Neuronal stem cell (in vitro differentiated cells): ENCODE measurements at regions not wholly inside any gene's neighbourhood (a gene's known extent, or its start where the extent isn't known, plus 50 kb on each side); places are given as distances from the start of the nearest gene placed in this dataset.
A peak's percentile ranks its signal among the peaks of the same experiment; 100 is the strongest.

Experiments
- DNase-seq: peaks from one replicate; pipeline ENCODE4 v3.0.0-alpha.2; 2013; ENCODE audit warnings: low spot score
- H2AFZ ChIP-seq: one replicate; pipeline ENCODE4 v1.6.1; 2013; ENCODE audit warnings: mild to moderate bottlenecking, low read length, inconsistent platforms
- H2AK5ac ChIP-seq: 2 replicates; pipeline ENCODE4 v1.6.1; 2013; ENCODE audit warnings: low read depth, mild to moderate bottlenecking, inconsistent platforms, low read length, moderate library complexity, mixed read lengths
- H2BK120ac ChIP-seq: 2 replicates; pipeline ENCODE4 v1.6.1; 2013; ENCODE audit warnings: low read depth, mild to moderate bottlenecking, inconsistent platforms, low read length, moderate library complexity, mixed read lengths
- H2BK12ac ChIP-seq: one replicate; pipeline ENCODE4 v1.6.1; 2013; ENCODE audit warnings: low read length, inconsistent platforms
- H2BK15ac ChIP-seq: 2 replicates; pipeline ENCODE4 v1.6.1; 2013; ENCODE audit warnings: mild to moderate bottlenecking, low read length, inconsistent platforms, mixed read lengths
- H2BK5ac ChIP-seq: one replicate; pipeline ENCODE4 v1.6.1; 2013; ENCODE audit warnings: inconsistent platforms, mild to moderate bottlenecking, low read length, moderate library complexity
- H3K14ac ChIP-seq: one replicate; pipeline ENCODE4 v1.6.1; 2013; ENCODE audit warnings: low read length, inconsistent platforms
- H3K18ac ChIP-seq: 2 replicates; pipeline ENCODE4 v1.6.1; 2013; ENCODE audit warnings: low read length, inconsistent platforms
- H3K23ac ChIP-seq: 2 replicates; pipeline ENCODE4 v1.6.1; 2013; ENCODE audit warnings: low read depth, mild to moderate bottlenecking, mixed read lengths, low read length, inconsistent platforms; ENCODE audit not compliant: poor library complexity
- H3K27ac ChIP-seq: replicated peaks from 3 replicates; pipeline ENCODE4 v1.5.1; 2013; ENCODE audit warnings: low read length, inconsistent platforms
- H3K27me3 ChIP-seq, 3 experiments: 2 replicates each; pipeline ENCODE4 v1.6.1; 2013; ENCODE audit warnings: low read length in 3 of 3, mild to moderate bottlenecking in 2 of 3, inconsistent platforms in 1 of 3, low read depth in 1 of 3, mixed read lengths in 1 of 3, moderate library complexity in 1 of 3; ENCODE audit not compliant: control insufficient read depth in 3 of 3, insufficient read depth in 3 of 3
- H3K36me3 ChIP-seq, 2 donors: replicated peaks in 1 of 2; 2 replicates each; pipeline ENCODE4 v1.6.1; 2013; ENCODE audit warnings: low read length in 2 of 2; ENCODE audit not compliant: control insufficient read depth in 2 of 2, insufficient read depth in 2 of 2
- H3K4ac ChIP-seq: 2 replicates; pipeline ENCODE4 v1.6.1; 2013; ENCODE audit warnings: inconsistent platforms, mild to moderate bottlenecking, low read length, moderate library complexity
- H3K4me1 ChIP-seq, 2 donors: 1 replicate in 1 of 2; 2 replicates in 1 of 2; pipeline ENCODE4 v1.6.1; 2013; ENCODE audit warnings: low read length in 2 of 2, low read depth in 1 of 2; ENCODE audit not compliant: control insufficient read depth in 2 of 2, insufficient read depth in 1 of 2
- H3K4me2 ChIP-seq: one replicate; pipeline ENCODE4 v1.6.1; 2013; ENCODE audit warnings: mild to moderate bottlenecking, low read length, inconsistent platforms; ENCODE audit not compliant: insufficient read depth, poor library complexity, severe bottlenecking
- H3K4me3 ChIP-seq, 2 donors: 2 replicates each; pipeline ENCODE4 v1.5.1; 2013; ENCODE audit warnings: low read length in 2 of 2, mild to moderate bottlenecking in 2 of 2, inconsistent platforms in 1 of 2, moderate library complexity in 1 of 2
- H3K79me1 ChIP-seq: one replicate; pipeline ENCODE4 v1.6.1; 2013; ENCODE audit warnings: low read depth, mild to moderate bottlenecking, inconsistent platforms, low read length, moderate library complexity
- H3K9ac ChIP-seq: one replicate; pipeline ENCODE4 v1.6.1; 2013; ENCODE audit warnings: mild to moderate bottlenecking, low read depth, low read length, inconsistent platforms; ENCODE audit not compliant: poor library complexity
- H3K9me3 ChIP-seq, 2 donors: replicated peaks in 1 of 2; 2 replicates each; pipeline versions ENCODE3 to v1.6.1; 2013; ENCODE audit warnings: low read length in 2 of 2, mild to moderate bottlenecking in 2 of 2, inconsistent platforms in 1 of 2, low read depth in 1 of 2, mixed read lengths in 1 of 2, moderate library complexity in 1 of 2; ENCODE audit not compliant: control insufficient read depth in 2 of 2, insufficient read depth in 1 of 2
- H4K8ac ChIP-seq: one replicate; pipeline ENCODE4 v1.6.1; 2013; ENCODE audit warnings: low read depth, mild to moderate bottlenecking, inconsistent platforms, low read length, moderate library complexity
- H4K91ac ChIP-seq: one replicate; pipeline ENCODE4 v1.6.1; 2013; ENCODE audit warnings: low read length, low read depth, mild to moderate bottlenecking, inconsistent platforms; ENCODE audit not compliant: poor library complexity
- WGBS, 2 donors: extraction: QIAGEN DNeasy Blood & Tissue Kit; methylation state at CpG; one replicate each; pipeline ENCODE4 v1.1.7; 2013; ENCODE audit warnings: missing lambda C conversion rate in 2 of 2, mixed read lengths in 1 of 2; ENCODE audit not compliant: insufficient read length in 2 of 2, insufficient replicate concordance in 1 of 2; ENCODE audit errors: extremely low coverage in 2 of 2; 5-methylcytosine and 5-hydroxymethylcytosine counted together

- no CpG with 5 or more reads among the region's 4 CpGs for WGBS, 2 donors
- Histone ChIP-seq H3K23ac (no peak overlapping the region), H3K18ac (no peak overlapping the region), H3K14ac (no peak overlapping the region), H3K4me2 (no peak overlapping the region), H3K27ac (no peak overlapping the region), H2BK12ac (no peak overlapping the region), H3K4ac (no peak overlapping the region), H3K9ac (no peak overlapping the region), H4K91ac (no peak overlapping the region), H3K9me3 (no peaks in the 10 kb centered on the region), H2BK5ac (no peak overlapping the region), H3K4me1 (peaks cover 6 to 9% of the 10 kb centered on the region in 2 donors), H2AFZ (peak overlapping the region; percentile 91), H2AK5ac (no peak overlapping the region), H2BK120ac (no peak overlapping the region), H3K79me1 (no peaks in the 10 kb centered on the region), H4K8ac (no peak overlapping the region), H3K36me3 (no peaks in the 10 kb centered on the region), H3K4me3 (no peak overlapping the region), H2BK15ac (no peak overlapping the region), H3K27me3 (no peaks in the 10 kb centered on the region)
- no peak for DNase-seq
Observed at GRCh38 chr4:63729519-63729918, 679.7 kb downstream of the TECRL start.

- Histone ChIP-seq H3K23ac (no peak overlapping the region), H4K8ac (no peak overlapping the region), H2BK15ac (no peak overlapping the region), H3K9me3 (no peaks in the 10 kb centered on the region), H3K4me2 (no peak overlapping the region), H3K36me3 (no peaks in the 10 kb centered on the region), H3K4me3 (no peak overlapping the region), H2AFZ (peak overlapping the region; percentile 91), H3K27me3 (no peaks in the 10 kb centered on the region), H3K4me1 (peaks cover 6 to 9% of the 10 kb centered on the region in 2 donors), H2AK5ac (no peak overlapping the region), H2BK5ac (no peak overlapping the region), H3K79me1 (no peaks in the 10 kb centered on the region), H3K4ac (no peak overlapping the region), H3K27ac (peak overlapping the region; percentile 82), H2BK12ac (no peak overlapping the region), H2BK120ac (no peak overlapping the region), H4K91ac (peak overlapping the region; percentile 49), H3K9ac (no peak overlapping the region), H3K14ac (no peak overlapping the region), H3K18ac (peak overlapping the region; percentile 76)
- peak; percentile 15 for DNase-seq
- no CpG with 5 or more reads among the region's 3 CpGs for WGBS, 2 donors
Observed at GRCh38 chr4:63728480-63729177, 680.6 kb downstream of the TECRL start.

- peak; percentile 3 for DNase-seq
- no peak overlapping the region for H3K4me2 ChIP-seq
- no peaks in the 10 kb centered on the region for H3K4me1 ChIP-seq
- H2AK5ac ChIP-seq: no peak overlapping the region
- no peak overlapping the region for H3K9ac ChIP-seq
- no peak overlapping the region for H3K18ac ChIP-seq
- H3K9me3 ChIP-seq: no peaks in the 10 kb centered on the region
- H3K27me3 ChIP-seq: no peaks in the 10 kb centered on the region
- no peak overlapping the region for H4K91ac ChIP-seq
- H2BK120ac ChIP-seq: no peak overlapping the region
- WGBS, 2 donors: no CpG with 5 or more reads among the region's 2 CpGs
- no peak overlapping the region for H3K23ac ChIP-seq
- H3K36me3 ChIP-seq: no peaks in the 10 kb centered on the region
- H3K4me3 ChIP-seq: no peak overlapping the region
- H2BK5ac ChIP-seq: no peak overlapping the region
- H2AFZ ChIP-seq: no peak overlapping the region
- H3K4ac ChIP-seq: no peak overlapping the region
- H3K79me1 ChIP-seq: no peaks in the 10 kb centered on the region
- no peak overlapping the region for H2BK15ac ChIP-seq
- H2BK12ac ChIP-seq: no peak overlapping the region
- no peak overlapping the region for H3K27ac ChIP-seq
- no peak overlapping the region for H3K14ac ChIP-seq
- no peak overlapping the region for H4K8ac ChIP-seq
Observed at GRCh38 chr4:63717384-63717783, 691.9 kb downstream of the TECRL start.

GRCh38 chr4:63708661-63709060 lies 700.6 kb downstream of the TECRL start:
- Histone ChIP-seq H2BK120ac (no peak overlapping the region), H3K79me1 (no peaks in the 10 kb centered on the region), H3K9me3 (no peaks in the 10 kb centered on the region), H4K91ac (no peak overlapping the region), H3K27ac (no peak overlapping the region), H3K27me3 (no peaks in the 10 kb centered on the region), H2BK12ac (no peak overlapping the region), H3K4me1 (no peaks in the 10 kb centered on the region), H2AFZ (no peak overlapping the region), H3K14ac (no peak overlapping the region), H2BK5ac (no peak overlapping the region), H2AK5ac (no peak overlapping the region), H3K18ac (no peak overlapping the region), H3K4me3 (no peak overlapping the region), H3K4ac (no peak overlapping the region), H4K8ac (no peak overlapping the region), H3K36me3 (no peaks in the 10 kb centered on the region), H3K9ac (no peak overlapping the region), H2BK15ac (no peak overlapping the region), H3K4me2 (no peak overlapping the region), H3K23ac (no peak overlapping the region)
- DNase-seq: no peak
- WGBS, 2 donors: no CpG with 5 or more reads among the region's 2 CpGs
